ENCODE measurements at regions not wholly inside any gene's neighbourhood (a gene's known extent, or its start where the extent isn't known, plus 50 kb on each side); places are given as distances from the start of the nearest gene placed in this dataset.

DNA sequence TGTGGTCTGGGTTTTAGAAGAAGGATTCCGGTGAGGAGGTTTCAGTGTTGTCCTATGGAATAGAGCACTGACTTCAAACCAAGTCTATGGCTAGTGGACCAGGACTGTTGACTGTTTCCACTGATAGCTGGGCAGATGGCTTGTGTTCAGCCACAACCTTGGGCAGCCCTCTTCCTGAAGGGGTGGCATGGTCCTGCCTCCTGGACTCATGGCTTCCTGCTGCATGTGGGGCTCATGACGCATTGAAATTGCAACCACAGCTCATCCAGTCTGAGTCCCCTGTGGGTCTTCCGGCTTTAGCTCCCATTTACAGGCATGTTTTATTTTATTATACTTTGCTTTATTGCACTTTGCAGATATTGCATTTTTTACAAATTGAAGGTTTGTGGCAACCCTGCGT is 105.0 kb downstream of the B3GNT2 start:
- TF ChIP-seq, protein P1, sequence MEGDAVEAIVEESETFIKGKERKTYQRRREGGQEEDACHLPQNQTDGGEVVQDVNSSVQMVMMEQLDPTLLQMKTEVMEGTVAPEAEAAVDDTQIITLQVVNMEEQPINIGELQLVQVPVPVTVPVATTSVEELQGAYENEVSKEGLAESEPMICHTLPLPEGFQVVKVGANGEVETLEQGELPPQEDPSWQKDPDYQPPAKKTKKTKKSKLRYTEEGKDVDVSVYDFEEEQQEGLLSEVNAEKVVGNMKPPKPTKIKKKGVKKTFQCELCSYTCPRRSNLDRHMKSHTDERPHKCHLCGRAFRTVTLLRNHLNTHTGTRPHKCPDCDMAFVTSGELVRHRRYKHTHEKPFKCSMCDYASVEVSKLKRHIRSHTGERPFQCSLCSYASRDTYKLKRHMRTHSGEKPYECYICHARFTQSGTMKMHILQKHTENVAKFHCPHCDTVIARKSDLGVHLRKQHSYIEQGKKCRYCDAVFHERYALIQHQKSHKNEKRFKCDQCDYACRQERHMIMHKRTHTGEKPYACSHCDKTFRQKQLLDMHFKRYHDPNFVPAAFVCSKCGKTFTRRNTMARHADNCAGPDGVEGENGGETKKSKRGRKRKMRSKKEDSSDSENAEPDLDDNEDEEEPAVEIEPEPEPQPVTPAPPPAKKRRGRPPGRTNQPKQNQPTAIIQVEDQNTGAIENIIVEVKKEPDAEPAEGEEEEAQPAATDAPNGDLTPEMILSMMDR (IDR thresholded peaks at IDR 0.05), result no peak
- TF ChIP-seq POLR2AphosphoS5 (IDR thresholded peaks at IDR 0.05; ENCODE audit: low read depth, low read length), result no peak
- TF ChIP-seq, protein P2, sequence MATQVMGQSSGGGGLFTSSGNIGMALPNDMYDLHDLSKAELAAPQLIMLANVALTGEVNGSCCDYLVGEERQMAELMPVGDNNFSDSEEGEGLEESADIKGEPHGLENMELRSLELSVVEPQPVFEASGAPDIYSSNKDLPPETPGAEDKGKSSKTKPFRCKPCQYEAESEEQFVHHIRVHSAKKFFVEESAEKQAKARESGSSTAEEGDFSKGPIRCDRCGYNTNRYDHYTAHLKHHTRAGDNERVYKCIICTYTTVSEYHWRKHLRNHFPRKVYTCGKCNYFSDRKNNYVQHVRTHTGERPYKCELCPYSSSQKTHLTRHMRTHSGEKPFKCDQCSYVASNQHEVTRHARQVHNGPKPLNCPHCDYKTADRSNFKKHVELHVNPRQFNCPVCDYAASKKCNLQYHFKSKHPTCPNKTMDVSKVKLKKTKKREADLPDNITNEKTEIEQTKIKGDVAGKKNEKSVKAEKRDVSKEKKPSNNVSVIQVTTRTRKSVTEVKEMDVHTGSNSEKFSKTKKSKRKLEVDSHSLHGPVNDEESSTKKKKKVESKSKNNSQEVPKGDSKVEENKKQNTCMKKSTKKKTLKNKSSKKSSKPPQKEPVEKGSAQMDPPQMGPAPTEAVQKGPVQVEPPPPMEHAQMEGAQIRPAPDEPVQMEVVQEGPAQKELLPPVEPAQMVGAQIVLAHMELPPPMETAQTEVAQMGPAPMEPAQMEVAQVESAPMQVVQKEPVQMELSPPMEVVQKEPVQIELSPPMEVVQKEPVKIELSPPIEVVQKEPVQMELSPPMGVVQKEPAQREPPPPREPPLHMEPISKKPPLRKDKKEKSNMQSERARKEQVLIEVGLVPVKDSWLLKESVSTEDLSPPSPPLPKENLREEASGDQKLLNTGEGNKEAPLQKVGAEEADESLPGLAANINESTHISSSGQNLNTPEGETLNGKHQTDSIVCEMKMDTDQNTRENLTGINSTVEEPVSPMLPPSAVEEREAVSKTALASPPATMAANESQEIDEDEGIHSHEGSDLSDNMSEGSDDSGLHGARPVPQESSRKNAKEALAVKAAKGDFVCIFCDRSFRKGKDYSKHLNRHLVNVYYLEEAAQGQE (IDR thresholded peaks at IDR 0.05; ENCODE audit: insufficient read depth in 1 of 2, low read depth in 2 of 2, low read length in 1 of 2), result no peak
- no peak for TF ChIP-seq SIN3A (IDR thresholded peaks at IDR 0.05; ENCODE audit: borderline replicate concordance, insufficient read depth, low read depth, low read length)
- no peak for TF ChIP-seq TCF7L2 (IDR thresholded peaks at IDR 0.05; ENCODE audit: low read depth, low read length)

Data from Panc1 (cell line).